ENCODE measurements at regions not wholly inside any gene's neighbourhood (a gene's known extent, or its start where the extent isn't known, plus 50 kb on each side); places are given as distances from the start of the nearest gene placed in this dataset.

- Histone ChIP-seq H3K4me3 (ENCODE audit: insufficient read depth in 1 of 2, low read depth in 1 of 2, low read length in 2 of 2) (no peak overlapping the region), H3K14ac (ENCODE audit: low read length in 2 of 2) (no peak overlapping the region), H4K8ac (ENCODE audit: low read length) (no peak overlapping the region), H2BK120ac (ENCODE audit: low read depth, low read length) (no peak overlapping the region), H3K36me3 (ENCODE audit: control insufficient read depth in 1 of 2, insufficient read depth in 2 of 2, low read depth in 1 of 2, low read length in 2 of 2) (no peaks in the 10 kb centered on the region), H2AFZ (ENCODE audit: low read depth, low read length) (no peak overlapping the region), H3K4ac (ENCODE audit: low read depth in 1 of 2, low read length in 2 of 2) (no peak overlapping the region), H3K27me3 (ENCODE audit: control insufficient read depth in 1 of 2, insufficient read depth in 1 of 2, low read length in 2 of 2) (no peaks in the 10 kb centered on the region), H3K9ac (ENCODE audit: low read length) (no peak overlapping the region), H3K23ac (ENCODE audit: low read length in 2 of 2) (no peak overlapping the region), H3K79me1 (replicated peaks; ENCODE audit: low read length, poor library complexity, severe bottlenecking) (no peaks in the 10 kb centered on the region), H3K9me3 (ENCODE audit: control insufficient read depth, low read length) (no peaks in the 10 kb centered on the region), H3K4me2 (ENCODE audit: low read length, poor library complexity, severe bottlenecking) (no peak overlapping the region), H2AK5ac (ENCODE audit: low read length, severe bottlenecking) (no peak overlapping the region), H3K27ac (ENCODE audit: low read length, poor library complexity, severe bottlenecking) (no peak overlapping the region), H2BK15ac (ENCODE audit: low read depth, poor library complexity, severe bottlenecking) (no peak overlapping the region), H2BK12ac (ENCODE audit: low read length in 2 of 2) (no peak overlapping the region), H3K18ac (ENCODE audit: low read depth in 1 of 2, low read length in 2 of 2) (no peak overlapping the region), H4K91ac (ENCODE audit: low read length) (no peak overlapping the region), H3K4me1 (ENCODE audit: control insufficient read depth, insufficient read depth, low read depth, low read length) (peaks cover 3% of the 10 kb centered on the region), H2BK5ac (ENCODE audit: low read depth, low read length, poor library complexity, severe bottlenecking) (no peak overlapping the region)
- no peak for DNase-seq
- 100% methylated on average over 1 of the region's 2 CpGs for WGBS
Measured at GRCh38 chr11:91653079-91653754, 571.4 kb upstream of the FAT3 start.

DNA sequence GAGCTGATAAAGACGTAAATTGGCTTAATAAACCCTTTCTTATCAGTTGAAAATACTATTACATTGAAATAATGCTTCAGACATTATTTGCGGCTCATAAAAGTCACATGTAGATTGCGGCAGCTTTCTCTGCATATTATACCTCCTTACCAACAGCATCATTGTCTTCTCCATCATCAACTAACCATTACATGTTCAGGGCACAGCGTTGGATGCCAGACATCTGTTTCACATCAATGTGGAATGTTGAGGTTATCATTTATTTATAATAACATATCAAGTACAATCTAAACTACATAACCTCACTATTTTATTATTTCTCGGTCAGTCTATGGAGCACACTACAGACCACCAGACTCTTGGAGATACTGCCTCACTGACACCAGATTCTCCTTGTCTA lies 573.8 kb upstream of the FAT3 start:
- Histone ChIP-seq H2BK5ac (ENCODE audit: low read depth, low read length, poor library complexity, severe bottlenecking) (no peak overlapping the region), H2BK15ac (ENCODE audit: low read depth, poor library complexity, severe bottlenecking) (no peak overlapping the region), H3K9ac (ENCODE audit: low read length) (no peak overlapping the region), H3K9me3 (ENCODE audit: control insufficient read depth, low read length) (no peaks in the 10 kb centered on the region), H3K27ac (ENCODE audit: low read length, poor library complexity, severe bottlenecking) (no peak overlapping the region), H3K79me1 (replicated peaks; ENCODE audit: low read length, poor library complexity, severe bottlenecking) (no peaks in the 10 kb centered on the region), H2BK120ac (ENCODE audit: low read depth, low read length) (no peak overlapping the region), H3K4me2 (ENCODE audit: low read length, poor library complexity, severe bottlenecking) (no peak overlapping the region), H3K36me3 (ENCODE audit: control insufficient read depth in 1 of 2, insufficient read depth in 2 of 2, low read depth in 1 of 2, low read length in 2 of 2) (no peaks in the 10 kb centered on the region), H3K27me3 (ENCODE audit: control insufficient read depth in 1 of 2, insufficient read depth in 1 of 2, low read length in 2 of 2) (no peaks in the 10 kb centered on the region), H2AFZ (ENCODE audit: low read depth, low read length) (no peak overlapping the region), H3K4me3 (ENCODE audit: insufficient read depth in 1 of 2, low read depth in 1 of 2, low read length in 2 of 2) (no peak overlapping the region), H2AK5ac (ENCODE audit: low read length, severe bottlenecking) (no peak overlapping the region), H3K4ac (ENCODE audit: low read depth in 1 of 2, low read length in 2 of 2) (no peak overlapping the region), H4K91ac (ENCODE audit: low read length) (no peak overlapping the region), H2BK12ac (ENCODE audit: low read length in 2 of 2) (no peak overlapping the region), H3K23ac (ENCODE audit: low read length in 2 of 2) (no peak overlapping the region), H4K8ac (ENCODE audit: low read length) (no peak overlapping the region), H3K18ac (ENCODE audit: low read depth in 1 of 2, low read length in 2 of 2) (no peak overlapping the region), H3K14ac (ENCODE audit: low read length in 2 of 2) (no peak overlapping the region), H3K4me1 (ENCODE audit: control insufficient read depth, insufficient read depth, low read depth, low read length) (peaks cover 3% of the 10 kb centered on the region)
- WGBS = 96% methylated on average over 4 of the region's 5 CpGs
- no peak for DNase-seq

DNA sequence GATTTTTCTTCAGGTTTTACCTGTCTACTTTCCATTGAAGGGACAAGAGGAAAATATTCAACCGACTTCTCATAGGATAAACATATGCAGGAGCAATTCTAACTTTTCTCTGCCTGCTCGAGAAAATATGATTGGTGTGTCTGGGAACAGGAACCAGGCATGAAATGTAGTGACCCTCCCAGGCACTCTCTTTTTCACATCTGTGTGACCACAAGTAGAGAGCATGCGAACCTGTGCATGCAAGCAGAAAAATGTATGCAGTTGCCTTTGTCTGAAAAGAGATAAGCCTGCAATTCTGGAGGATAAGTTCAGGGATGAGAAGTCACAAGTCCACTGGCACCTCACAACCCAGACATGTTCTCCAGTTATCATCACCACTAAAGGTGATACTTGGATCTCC lies 583.5 kb upstream of the FAT3 start:
- H3K27me3 ChIP-seq (ENCODE audit: control insufficient read depth in 1 of 2, insufficient read depth in 1 of 2, low read length in 2 of 2) = no peaks in the 10 kb centered on the region
- no peak overlapping the region for H3K14ac ChIP-seq (ENCODE audit: low read length in 2 of 2)
- H4K8ac ChIP-seq (ENCODE audit: low read length) = no peak overlapping the region
- no peak overlapping the region for H2BK12ac ChIP-seq (ENCODE audit: low read length in 2 of 2)
- no peak overlapping the region for H2BK120ac ChIP-seq (ENCODE audit: low read depth, low read length)
- H3K9me3 ChIP-seq (ENCODE audit: control insufficient read depth, low read length) = no peaks in the 10 kb centered on the region
- H3K27ac ChIP-seq (ENCODE audit: low read length, poor library complexity, severe bottlenecking) = no peak overlapping the region
- no peak overlapping the region for H3K4ac ChIP-seq (ENCODE audit: low read depth in 1 of 2, low read length in 2 of 2)
- H3K4me3 ChIP-seq (ENCODE audit: insufficient read depth in 1 of 2, low read depth in 1 of 2, low read length in 2 of 2) = no peak overlapping the region
- H3K4me1 ChIP-seq (ENCODE audit: control insufficient read depth, insufficient read depth, low read depth, low read length) = no peaks in the 10 kb centered on the region
- H3K9ac ChIP-seq (ENCODE audit: low read length) = no peak overlapping the region
- no peak overlapping the region for H3K18ac ChIP-seq (ENCODE audit: low read depth in 1 of 2, low read length in 2 of 2)
- WGBS = 90% methylated on average over 2 of the region's 3 CpGs
- DNase-seq = no peak
- H2BK15ac ChIP-seq (ENCODE audit: low read depth, poor library complexity, severe bottlenecking) = no peak overlapping the region
- no peak overlapping the region for H2BK5ac ChIP-seq (ENCODE audit: low read depth, low read length, poor library complexity, severe bottlenecking)
- no peak overlapping the region for H2AK5ac ChIP-seq (ENCODE audit: low read length, severe bottlenecking)
- H4K91ac ChIP-seq (ENCODE audit: low read length) = no peak overlapping the region
- no peak overlapping the region for H2AFZ ChIP-seq (ENCODE audit: low read depth, low read length)
- no peak overlapping the region for H3K4me2 ChIP-seq (ENCODE audit: low read length, poor library complexity, severe bottlenecking)
- no peaks in the 10 kb centered on the region for H3K79me1 ChIP-seq (replicated peaks; ENCODE audit: low read length, poor library complexity, severe bottlenecking)
- no peak overlapping the region for H3K23ac ChIP-seq (ENCODE audit: low read length in 2 of 2)
- no peaks in the 10 kb centered on the region for H3K36me3 ChIP-seq (ENCODE audit: control insufficient read depth in 1 of 2, insufficient read depth in 2 of 2, low read depth in 1 of 2, low read length in 2 of 2)

GRCh38 chr11:91639359-91639758 lies 585.3 kb upstream of the FAT3 start:
- Histone ChIP-seq H2BK120ac (ENCODE audit: low read depth, low read length) (no peak overlapping the region), H3K18ac (ENCODE audit: low read depth in 1 of 2, low read length in 2 of 2) (no peak overlapping the region), H2AFZ (ENCODE audit: low read depth, low read length) (no peak overlapping the region), H3K27ac (ENCODE audit: low read length, poor library complexity, severe bottlenecking) (no peak overlapping the region), H4K91ac (ENCODE audit: low read length) (no peak overlapping the region), H3K9ac (ENCODE audit: low read length) (no peak overlapping the region), H3K4ac (ENCODE audit: low read depth in 1 of 2, low read length in 2 of 2) (no peak overlapping the region), H3K27me3 (ENCODE audit: control insufficient read depth in 1 of 2, insufficient read depth in 1 of 2, low read length in 2 of 2) (no peaks in the 10 kb centered on the region), H2AK5ac (ENCODE audit: low read length, severe bottlenecking) (no peak overlapping the region), H3K36me3 (ENCODE audit: control insufficient read depth in 1 of 2, insufficient read depth in 2 of 2, low read depth in 1 of 2, low read length in 2 of 2) (no peaks in the 10 kb centered on the region), H3K4me3 (ENCODE audit: insufficient read depth in 1 of 2, low read depth in 1 of 2, low read length in 2 of 2) (no peak overlapping the region), H3K79me1 (replicated peaks; ENCODE audit: low read length, poor library complexity, severe bottlenecking) (no peaks in the 10 kb centered on the region), H2BK15ac (ENCODE audit: low read depth, poor library complexity, severe bottlenecking) (no peak overlapping the region), H4K8ac (ENCODE audit: low read length) (no peak overlapping the region), H3K14ac (ENCODE audit: low read length in 2 of 2) (no peak overlapping the region), H3K23ac (ENCODE audit: low read length in 2 of 2) (no peak overlapping the region), H3K4me1 (ENCODE audit: control insufficient read depth, insufficient read depth, low read depth, low read length) (no peaks in the 10 kb centered on the region), H3K9me3 (ENCODE audit: control insufficient read depth, low read length) (no peaks in the 10 kb centered on the region), H3K4me2 (ENCODE audit: low read length, poor library complexity, severe bottlenecking) (no peak overlapping the region), H2BK12ac (ENCODE audit: low read length in 2 of 2) (no peak overlapping the region), H2BK5ac (ENCODE audit: low read depth, low read length, poor library complexity, severe bottlenecking) (no peak overlapping the region)
- 56% methylated on average over 2 of the region's 2 CpGs for WGBS
- no peak for DNase-seq

Data from mesenchymal stem cell (in vitro differentiated cells and primary cell).